ENCODE measurements at regions not wholly inside any gene's neighbourhood (a gene's known extent, or its start where the extent isn't known, plus 50 kb on each side); places are given as distances from the start of the nearest gene placed in this dataset.

GRCh38 chr1:87165177-87165576 lies 163.5 kb upstream of the LMO4 start:
- no peak for DNase-seq

- no peak for DNase-seq
Measured at GRCh38 chr1:87167157-87167789, 161.4 kb upstream of the LMO4 start.

GRCh38 chr1:87167848-87168525 lies 160.7 kb upstream of the LMO4 start:
- DNase-seq: no peak

- no peak for DNase-seq
Measured at GRCh38 chr1:87169263-87169910, 159.3 kb upstream of the LMO4 start.

GRCh38 chr1:87170157-87170556 lies 158.5 kb upstream of the LMO4 start:
- DNase-seq: no peak

- DNase-seq: no peak
Measured at GRCh38 chr1:87170931-87171598, 157.6 kb upstream of the LMO4 start.

GRCh38 chr1:87173231-87173630 lies 155.4 kb upstream of the LMO4 start:
- DNase-seq: no peak

- no peak for DNase-seq
Measured at GRCh38 chr1:87174724-87175245, 153.9 kb upstream of the LMO4 start.

- DNase-seq: no peak
Measured at GRCh38 chr1:87176087-87176486, 152.6 kb upstream of the LMO4 start.

GRCh38 chr1:87176514-87176913 lies 152.2 kb upstream of the LMO4 start:
- DNase-seq: no peak

GRCh38 chr1:87178441-87178840 lies 150.2 kb upstream of the LMO4 start:
- DNase-seq: no peak

GRCh38 chr1:87179076-87179810 lies 149.4 kb upstream of the LMO4 start:
- DNase-seq: no peak

- no peak for DNase-seq
Measured at GRCh38 chr1:87179851-87180519, 148.7 kb upstream of the LMO4 start.

- no peak for DNase-seq
Measured at GRCh38 chr1:87180682-87181081, 148.0 kb upstream of the LMO4 start.

GRCh38 chr1:87182611-87183010 lies 146.1 kb upstream of the LMO4 start:
- DNase-seq: peak; percentile 69

- DNase-seq: no peak
Measured at GRCh38 chr1:87185077-87185476, 143.6 kb upstream of the LMO4 start.

GRCh38 chr1:87186346-87186745 lies 142.3 kb upstream of the LMO4 start:
- DNase-seq: no peak

GRCh38 chr1:87188640-87189039 lies 140.0 kb upstream of the LMO4 start:
- no peak for DNase-seq

- no peak for DNase-seq
Measured at GRCh38 chr1:87190402-87190801, 138.3 kb upstream of the LMO4 start.

GRCh38 chr1:87191646-87192045 lies 137.0 kb upstream of the LMO4 start:
- no peak for DNase-seq

GRCh38 chr1:87194271-87194774 lies 134.4 kb upstream of the LMO4 start:
- DNase-seq: no peak

GRCh38 chr1:87194856-87195255 lies 133.8 kb upstream of the LMO4 start:
- no peak for DNase-seq

All from EL (cell line).